ENCODE measurements at regions not wholly inside any gene's neighbourhood (a gene's known extent, or its start where the extent isn't known, plus 50 kb on each side); places are given as distances from the start of the nearest gene placed in this dataset.

- H3K4me3 Mint-ChIP-seq: no peak overlapping the region
- ATAC-seq (ENCODE audit: low read depth) (no peak), DNase-seq (ENCODE audit: low spot score in 2 of 2) (no peak)
- H3K27ac Mint-ChIP-seq: no peak overlapping the region
- no peaks in the 10 kb centered on the region for H3K36me3 Mint-ChIP-seq
- H3K9me3 Mint-ChIP-seq: peaks cover 2% of the 10 kb centered on the region
- no peaks in the 10 kb centered on the region for H3K4me1 Mint-ChIP-seq
- H3K27me3 Mint-ChIP-seq: no peaks in the 10 kb centered on the region
Observed at GRCh38 chr13:64866331-64866730, 2363.8 kb downstream of the PCDH9 start.

GRCh38 chr13:64855506-64855905 is 2374.6 kb downstream of the PCDH9 start:
- no peaks in the 10 kb centered on the region for H3K27me3 Mint-ChIP-seq
- peaks cover 15% of the 10 kb centered on the region for H3K9me3 Mint-ChIP-seq
- H3K27ac Mint-ChIP-seq: no peak overlapping the region
- H3K4me1 Mint-ChIP-seq: no peaks in the 10 kb centered on the region
- no peak for ATAC-seq (ENCODE audit: low read depth)
- DNase-seq (ENCODE audit: low spot score in 2 of 2): no peak
- no peaks in the 10 kb centered on the region for H3K36me3 Mint-ChIP-seq
- no peak overlapping the region for H3K4me3 Mint-ChIP-seq

GRCh38 chr13:64850017-64850416 is 2380.1 kb downstream of the PCDH9 start:
- no peak for ATAC-seq (ENCODE audit: low read depth)
- H3K9me3 Mint-ChIP-seq: peaks cover 5% of the 10 kb centered on the region
- no peak overlapping the region for H3K27ac Mint-ChIP-seq
- no peak overlapping the region for H3K4me3 Mint-ChIP-seq
- no peaks in the 10 kb centered on the region for H3K27me3 Mint-ChIP-seq
- no peak for DNase-seq (ENCODE audit: low spot score in 2 of 2)
- no peaks in the 10 kb centered on the region for H3K4me1 Mint-ChIP-seq
- H3K36me3 Mint-ChIP-seq: no peaks in the 10 kb centered on the region

- H3K4me3 Mint-ChIP-seq: no peak overlapping the region
- no peaks in the 10 kb centered on the region for H3K27me3 Mint-ChIP-seq
- H3K36me3 Mint-ChIP-seq: no peaks in the 10 kb centered on the region
- DNase-seq (ENCODE audit: low spot score in 2 of 2) (no peak), ATAC-seq (ENCODE audit: low read depth) (no peak)
- no peaks in the 10 kb centered on the region for H3K4me1 Mint-ChIP-seq
- H3K27ac Mint-ChIP-seq: no peak overlapping the region
- peaks cover 2% of the 10 kb centered on the region for H3K9me3 Mint-ChIP-seq
Observed at GRCh38 chr13:64849196-64849595, 2380.9 kb downstream of the PCDH9 start.

- H3K4me3 Mint-ChIP-seq: no peak overlapping the region
- no peak for ATAC-seq (ENCODE audit: low read depth)
- H3K36me3 Mint-ChIP-seq: no peaks in the 10 kb centered on the region
- H3K9me3 Mint-ChIP-seq: peaks cover 2% of the 10 kb centered on the region
- no peaks in the 10 kb centered on the region for H3K27me3 Mint-ChIP-seq
- H3K4me1 Mint-ChIP-seq: no peaks in the 10 kb centered on the region
- DNase-seq (ENCODE audit: low spot score in 2 of 2): no peak
- no peak overlapping the region for H3K27ac Mint-ChIP-seq
Observed at GRCh38 chr13:64847767-64848166, 2382.4 kb downstream of the PCDH9 start.

GRCh38 chr13:64845110-64845509 is 2385.0 kb downstream of the PCDH9 start:
- no peak for DNase-seq (ENCODE audit: low spot score in 2 of 2)
- Mint-ChIP-seq H3K36me3 (no peaks in the 10 kb centered on the region), H3K4me1 (no peaks in the 10 kb centered on the region), H3K4me3 (no peak overlapping the region), H3K27ac (no peak overlapping the region), H3K27me3 (no peaks in the 10 kb centered on the region), H3K9me3 (peaks cover 3% of the 10 kb centered on the region)
- no peak for ATAC-seq (ENCODE audit: low read depth)

GRCh38 chr13:64819081-64819480 is 2411.1 kb downstream of the PCDH9 start:
- no peak for ATAC-seq (ENCODE audit: low read depth)
- Mint-ChIP-seq H3K36me3 (no peaks in the 10 kb centered on the region), H3K27me3 (no peaks in the 10 kb centered on the region), H3K4me3 (no peak overlapping the region), H3K4me1 (no peaks in the 10 kb centered on the region), H3K27ac (no peak overlapping the region), H3K9me3 (peaks cover 9% of the 10 kb centered on the region)
- no peak for DNase-seq (ENCODE audit: low spot score in 2 of 2)

GRCh38 chr13:64817691-64818090 is 2412.4 kb downstream of the PCDH9 start:
- no peak for DNase-seq (ENCODE audit: low spot score in 2 of 2)
- peaks cover 9% of the 10 kb centered on the region for H3K9me3 Mint-ChIP-seq
- H3K27ac Mint-ChIP-seq: no peak overlapping the region
- no peak overlapping the region for H3K4me3 Mint-ChIP-seq
- ATAC-seq (ENCODE audit: low read depth): no peak
- H3K27me3 Mint-ChIP-seq: no peaks in the 10 kb centered on the region
- no peaks in the 10 kb centered on the region for H3K36me3 Mint-ChIP-seq
- H3K4me1 Mint-ChIP-seq: no peaks in the 10 kb centered on the region

- Mint-ChIP-seq H3K27ac (no peak overlapping the region), H3K27me3 (no peaks in the 10 kb centered on the region), H3K9me3 (peaks cover 6% of the 10 kb centered on the region), H3K4me1 (no peaks in the 10 kb centered on the region), H3K4me3 (no peak overlapping the region), H3K36me3 (no peaks in the 10 kb centered on the region)
- DNase-seq (ENCODE audit: low spot score in 2 of 2) (no peak), ATAC-seq (ENCODE audit: low read depth) (no peak)
Observed at GRCh38 chr13:64810750-64811149, 2419.4 kb downstream of the PCDH9 start.

- peaks cover 6% of the 10 kb centered on the region for H3K9me3 Mint-ChIP-seq
- H3K4me3 Mint-ChIP-seq: no peak overlapping the region
- no peak overlapping the region for H3K27ac Mint-ChIP-seq
- ATAC-seq (ENCODE audit: low read depth): no peak
- H3K4me1 Mint-ChIP-seq: no peaks in the 10 kb centered on the region
- H3K27me3 Mint-ChIP-seq: no peaks in the 10 kb centered on the region
- H3K36me3 Mint-ChIP-seq: no peaks in the 10 kb centered on the region
- no peak for DNase-seq (ENCODE audit: low spot score in 2 of 2)
Observed at GRCh38 chr13:64808704-64809103, 2421.4 kb downstream of the PCDH9 start.

GRCh38 chr13:64801768-64802167 is 2428.4 kb downstream of the PCDH9 start:
- Mint-ChIP-seq H3K27me3 (no peaks in the 10 kb centered on the region), H3K36me3 (no peaks in the 10 kb centered on the region), H3K4me1 (no peaks in the 10 kb centered on the region), H3K27ac (no peak overlapping the region), H3K4me3 (no peak overlapping the region), H3K9me3 (no peaks in the 10 kb centered on the region)
- ATAC-seq (ENCODE audit: low read depth) (no peak), DNase-seq (ENCODE audit: low spot score in 2 of 2) (no peak)

GRCh38 chr13:64798422-64798821 is 2431.7 kb downstream of the PCDH9 start:
- H3K4me3 Mint-ChIP-seq: no peak overlapping the region
- H3K27ac Mint-ChIP-seq: no peak overlapping the region
- no peaks in the 10 kb centered on the region for H3K27me3 Mint-ChIP-seq
- H3K36me3 Mint-ChIP-seq: no peaks in the 10 kb centered on the region
- H3K9me3 Mint-ChIP-seq: peaks cover 4% of the 10 kb centered on the region
- ATAC-seq (ENCODE audit: low read depth) (no peak), DNase-seq (ENCODE audit: low spot score in 2 of 2) (no peak)
- H3K4me1 Mint-ChIP-seq: no peaks in the 10 kb centered on the region

- Mint-ChIP-seq H3K27ac (no peak overlapping the region), H3K36me3 (no peaks in the 10 kb centered on the region), H3K27me3 (no peaks in the 10 kb centered on the region), H3K9me3 (peaks cover 9% of the 10 kb centered on the region), H3K4me1 (no peaks in the 10 kb centered on the region), H3K4me3 (no peak overlapping the region)
- no peak for ATAC-seq (ENCODE audit: low read depth)
- DNase-seq (ENCODE audit: low spot score in 2 of 2): no peak
Observed at GRCh38 chr13:64793592-64793991, 2436.5 kb downstream of the PCDH9 start.

- no peak for ATAC-seq (ENCODE audit: low read depth)
- peaks cover 9% of the 10 kb centered on the region for H3K9me3 Mint-ChIP-seq
- no peaks in the 10 kb centered on the region for H3K4me1 Mint-ChIP-seq
Observed at GRCh38 chr13:64793131-64793530, 2437.0 kb downstream of the PCDH9 start.

GRCh38 chr13:64791373-64791772 is 2438.8 kb downstream of the PCDH9 start:
- H3K4me3 Mint-ChIP-seq: no peak overlapping the region
- H3K36me3 Mint-ChIP-seq: no peaks in the 10 kb centered on the region
- no peak overlapping the region for H3K27ac Mint-ChIP-seq
- H3K9me3 Mint-ChIP-seq: peaks cover 10% of the 10 kb centered on the region
- H3K27me3 Mint-ChIP-seq: no peaks in the 10 kb centered on the region
- ATAC-seq (ENCODE audit: low read depth) (no peak), DNase-seq (ENCODE audit: low spot score in 2 of 2) (no peak)
- H3K4me1 Mint-ChIP-seq: no peaks in the 10 kb centered on the region

More at GRCh38 chr13:64793131-64793530, 2437.0 kb downstream of the PCDH9 start:
- Mint-ChIP-seq H3K27me3 (no peaks in the 10 kb centered on the region), H3K27ac (no peak overlapping the region), H3K4me3 (no peak overlapping the region), H3K36me3 (no peaks in the 10 kb centered on the region)
- DNase-seq (ENCODE audit: low spot score in 2 of 2): no peak

- Mint-ChIP-seq H3K36me3 (no peaks in the 10 kb centered on the region), H3K27ac (no peak overlapping the region), H3K9me3 (peaks cover 3% of the 10 kb centered on the region), H3K4me1 (no peaks in the 10 kb centered on the region), H3K4me3 (no peak overlapping the region), H3K27me3 (no peaks in the 10 kb centered on the region)
- DNase-seq (ENCODE audit: low spot score in 2 of 2) (no peak), ATAC-seq (ENCODE audit: low read depth) (no peak)
Observed at GRCh38 chr13:64782466-64782865, 2447.7 kb downstream of the PCDH9 start.

Measured in memory B cell (primary cell).